ENCODE measurements at regions not wholly inside any gene's neighbourhood (a gene's known extent, or its start where the extent isn't known, plus 50 kb on each side); places are given as distances from the start of the nearest gene placed in this dataset.

- H3K36me3 ChIP-seq: no peaks in the 10 kb centered on the region
- intact Hi-C loops (cut with DNase I): no loop called here
- 91 to 97% (median 93%) methylated on average over 3 of the region's 3 CpGs for WGBS, 3 donors
Measured at GRCh38 chr11:96697466-96697865, 307.7 kb downstream of the JRKL start.

GRCh38 chr11:96704847-96705246 is 315.0 kb downstream of the JRKL start:
- 60 to 66% (median 64%) methylated on average over 3 of the region's 3 CpGs for WGBS, 3 donors
- DNase-seq: no peak
- H3K4me3 ChIP-seq: no peak overlapping the region

More at GRCh38 chr11:96697466-96697865, 307.7 kb downstream of the JRKL start:
- H3K4me3 ChIP-seq: no peak overlapping the region
- DNase-seq: no peak
- H3K4me1 ChIP-seq (ENCODE audit: insufficient read depth): no peaks in the 10 kb centered on the region
- no peak overlapping the region for H3K27ac ChIP-seq
- no peaks in the 10 kb centered on the region for H3K9me3 ChIP-seq
- TF ChIP-seq POLR2A (IDR thresholded peaks at IDR 0.05) (no peak), CTCF (IDR thresholded peaks at IDR 0.05) (no peak), EP300 (IDR thresholded peaks at IDR 0.05) (no peak)
- no peaks in the 10 kb centered on the region for H3K27me3 ChIP-seq

GRCh38 chr11:96706761-96707160 is 316.9 kb downstream of the JRKL start:
- intact Hi-C loops (cut with DNase I): no loop called here
- H3K4me3 ChIP-seq: no peak overlapping the region
- no peaks in the 10 kb centered on the region for H3K36me3 ChIP-seq
- DNase-seq: no peak
- TF ChIP-seq POLR2A (IDR thresholded peaks at IDR 0.05) (no peak), CTCF (IDR thresholded peaks at IDR 0.05) (no peak), EP300 (IDR thresholded peaks at IDR 0.05) (no peak)
- no peaks in the 10 kb centered on the region for H3K9me3 ChIP-seq
- no peak overlapping the region for H3K27ac ChIP-seq
- no peaks in the 10 kb centered on the region for H3K4me1 ChIP-seq (ENCODE audit: insufficient read depth)
- H3K27me3 ChIP-seq: no peaks in the 10 kb centered on the region
- WGBS, 3 donors: 57 to 88% (median 69%) methylated on average over 3 of the region's 3 CpGs

More at GRCh38 chr11:96704847-96705246, 315.0 kb downstream of the JRKL start:
- TF ChIP-seq EP300 (IDR thresholded peaks at IDR 0.05): no peak
- H3K27ac ChIP-seq: no peak overlapping the region
- H3K4me1 ChIP-seq (ENCODE audit: insufficient read depth): no peaks in the 10 kb centered on the region
- no peaks in the 10 kb centered on the region for H3K27me3 ChIP-seq
- H3K9me3 ChIP-seq: no peaks in the 10 kb centered on the region
- intact Hi-C loops (cut with DNase I): no loop called here
- no peaks in the 10 kb centered on the region for H3K36me3 ChIP-seq

GRCh38 chr11:96707273-96707672 is 317.5 kb downstream of the JRKL start:
- no peak for DNase-seq
- no peaks in the 10 kb centered on the region for H3K4me1 ChIP-seq (ENCODE audit: insufficient read depth)
- no peak for TF ChIP-seq POLR2A (IDR thresholded peaks at IDR 0.05)
- no peak for TF ChIP-seq CTCF (IDR thresholded peaks at IDR 0.05)
- TF ChIP-seq EP300 (IDR thresholded peaks at IDR 0.05): no peak
- H3K27me3 ChIP-seq: no peaks in the 10 kb centered on the region
- no peak overlapping the region for H3K27ac ChIP-seq
- H3K4me3 ChIP-seq: no peak overlapping the region
- intact Hi-C loops (cut with DNase I): no loop called here
- no peaks in the 10 kb centered on the region for H3K36me3 ChIP-seq
- H3K9me3 ChIP-seq: no peaks in the 10 kb centered on the region

- intact Hi-C loops (cut with DNase I): no loop called here
- 42 to 44% (median 44%) methylated on average over 4 of the region's 4 CpGs for WGBS, 3 donors
Measured at GRCh38 chr11:96708219-96708878, 318.5 kb downstream of the JRKL start.

More at GRCh38 chr11:96708219-96708878, 318.5 kb downstream of the JRKL start:
- TF ChIP-seq POLR2A (IDR thresholded peaks at IDR 0.05) (no peak), CTCF (IDR thresholded peaks at IDR 0.05) (no peak), EP300 (IDR thresholded peaks at IDR 0.05) (no peak)
- H3K27me3 ChIP-seq: no peaks in the 10 kb centered on the region
- no peaks in the 10 kb centered on the region for H3K36me3 ChIP-seq
- no peaks in the 10 kb centered on the region for H3K4me1 ChIP-seq (ENCODE audit: insufficient read depth)
- DNase-seq: no peak
- H3K27ac ChIP-seq: no peak overlapping the region
- H3K9me3 ChIP-seq: no peaks in the 10 kb centered on the region
- no peak overlapping the region for H3K4me3 ChIP-seq
